H9 (cell line): ENCODE measurements at regions not wholly inside any gene's neighbourhood (a gene's known extent, or its start where the extent isn't known, plus 50 kb on each side); places are given as distances from the start of the nearest gene placed in this dataset.

Source experiments
- DNase-seq: peaks from one replicate; pipeline ENCODE4 v3.0.0-alpha.2; 2017
- H2AFZ ChIP-seq: one replicate; pipeline ENCODE4 v1.6.1; 2013; ENCODE audit warnings: mild to moderate bottlenecking, low read length, control low read depth, moderate library complexity
- H2AK5ac ChIP-seq: 2 replicates; pipeline ENCODE4 v1.6.1; 2013; ENCODE audit warnings: low read length, control low read depth, mixed read lengths; ENCODE audit not compliant: insufficient read length
- H2BK120ac ChIP-seq: one replicate; pipeline ENCODE4 v1.6.1; 2013; ENCODE audit warnings: low read depth, mild to moderate bottlenecking, low read length, control low read depth, inconsistent platforms; ENCODE audit not compliant: poor library complexity, severe bottlenecking
- H2BK12ac ChIP-seq: 2 replicates; pipeline ENCODE4 v1.6.1; 2013; ENCODE audit warnings: low read length, control low read depth, mixed read lengths, low read depth; ENCODE audit not compliant: insufficient read length
- H2BK15ac ChIP-seq: 2 replicates; pipeline ENCODE4 v1.6.1; 2013; ENCODE audit warnings: low read depth, low read length, control low read depth
- H2BK20ac ChIP-seq: one replicate; pipeline ENCODE4 v1.6.1; 2013; ENCODE audit warnings: low read depth, mild to moderate bottlenecking, low read length, control low read depth, inconsistent platforms; ENCODE audit not compliant: poor library complexity, severe bottlenecking
- H2BK5ac ChIP-seq: 2 replicates; pipeline ENCODE4 v1.6.1; 2013; ENCODE audit warnings: low read length, control low read depth, mixed read lengths; ENCODE audit not compliant: insufficient read length
- H3K14ac ChIP-seq: 2 replicates; pipeline ENCODE4 v1.6.1; 2013; ENCODE audit warnings: low read length, control low read depth; ENCODE audit not compliant: insufficient read depth
- H3K18ac ChIP-seq: 2 replicates; pipeline ENCODE4 v1.6.1; 2013; ENCODE audit warnings: low read depth, mild to moderate bottlenecking, mixed read lengths, low read length, control low read depth; ENCODE audit not compliant: insufficient read length
- H3K23ac ChIP-seq: 2 replicates; pipeline ENCODE4 v1.6.1; 2013; ENCODE audit warnings: low read length, control low read depth, mixed read lengths, low read depth; ENCODE audit not compliant: insufficient read length
- H3K23me2 ChIP-seq: 2 replicates; pipeline ENCODE4 v1.6.1; 2013; ENCODE audit warnings: low read depth, mild to moderate bottlenecking, mixed read lengths, low read length, control low read depth; ENCODE audit not compliant: insufficient read length, poor library complexity, severe bottlenecking
- H3K27ac ChIP-seq: 2 replicates; pipeline ENCODE4 v1.5.1; 2013; ENCODE audit warnings: low read length, control low read depth, mixed read lengths, low read depth; ENCODE audit not compliant: insufficient read length
- H3K27me3 ChIP-seq: 2 replicates; pipeline ENCODE4 v1.6.1; 2013; ENCODE audit warnings: low read length, control low read depth, inconsistent platforms; ENCODE audit not compliant: insufficient read depth
- H3K4ac ChIP-seq: 2 replicates; pipeline ENCODE4 v1.6.1; 2013; ENCODE audit warnings: low read depth, mild to moderate bottlenecking, control low read depth, inconsistent platforms, low read length, moderate library complexity
- H3K4me1 ChIP-seq: 2 replicates; pipeline ENCODE4 v1.6.1; 2013; ENCODE audit warnings: low read length, control low read depth, inconsistent platforms; ENCODE audit not compliant: insufficient read depth
- H3K4me2 ChIP-seq: 2 replicates; pipeline ENCODE4 v1.6.1; 2013; ENCODE audit warnings: low read length, control low read depth, mixed read lengths; ENCODE audit not compliant: insufficient read length, insufficient read depth
- H3K56ac ChIP-seq: 2 replicates; pipeline ENCODE4 v1.6.1; 2013; ENCODE audit warnings: low read depth, mild to moderate bottlenecking, mixed read lengths, low read length, control low read depth; ENCODE audit not compliant: insufficient read length
- H3K79me1 ChIP-seq: 2 replicates; pipeline ENCODE4 v1.6.1; 2013; ENCODE audit warnings: low read depth, mild to moderate bottlenecking, moderate library complexity, low read length, control low read depth, inconsistent platforms; ENCODE audit not compliant: insufficient read depth, poor library complexity, severe bottlenecking
- H3K79me2 ChIP-seq: 2 replicates; pipeline ENCODE4 v1.6.1; 2013; ENCODE audit warnings: low read length, control low read depth, inconsistent platforms; ENCODE audit not compliant: insufficient read depth
- H3K9ac ChIP-seq: 2 replicates; pipeline ENCODE4 v1.6.1; 2013; ENCODE audit warnings: low read length, control low read depth, mixed read lengths; ENCODE audit not compliant: insufficient read length; ENCODE audit errors: extremely low read depth
- H3K9me3 ChIP-seq: one replicate; pipeline ENCODE4 v1.6.1; 2013; ENCODE audit warnings: low read depth, low read length, inconsistent platforms; ENCODE audit not compliant: control insufficient read depth
- H3T11ph ChIP-seq: one replicate; pipeline ENCODE4 v1.6.1; 2013; ENCODE audit warnings: mild to moderate bottlenecking, low read length, control low read depth, inconsistent platforms
- H4K20me1 ChIP-seq: one replicate; pipeline ENCODE4 v1.6.1; 2013; ENCODE audit not compliant: control insufficient read depth, insufficient read length, insufficient read depth
- H4K5ac ChIP-seq: 2 replicates; pipeline ENCODE4 v1.6.1; 2013; ENCODE audit warnings: low read depth, mild to moderate bottlenecking, mixed read lengths, low read length, control low read depth; ENCODE audit not compliant: insufficient read length
- H4K8ac ChIP-seq: replicated peaks from 2 replicates; pipeline ENCODE4 v1.6.1; 2013; ENCODE audit warnings: low read length, control low read depth, mixed read lengths, low read depth; ENCODE audit not compliant: insufficient read length
- H4K91ac ChIP-seq: 2 replicates; pipeline ENCODE4 v1.6.1; 2013; ENCODE audit warnings: low read depth, mild to moderate bottlenecking, moderate library complexity, mixed read lengths, low read length, control low read depth; ENCODE audit not compliant: insufficient read length
- H3K27ac Mint-ChIP-seq, 3 experiments: 2 replicates in 2 of 3; 3 replicates in 1 of 3; pipeline ENCODE4 v1.8.0; 2020 to 2021; ENCODE audit warnings: mixed read lengths in 3 of 3, mild to moderate bottlenecking in 1 of 3, moderate library complexity in 1 of 3
- H3K27me3 Mint-ChIP-seq: 2 replicates; pipeline ENCODE4 v1.8.0; 2021; ENCODE audit warnings: low read depth, mild to moderate bottlenecking, moderate library complexity, mixed read lengths
- H3K36me3 Mint-ChIP-seq, 3 experiments: 2 replicates in 2 of 3; 3 replicates in 1 of 3; pipeline ENCODE4 v1.8.0; 2020 to 2021; ENCODE audit warnings: low read depth in 3 of 3, mixed read lengths in 3 of 3; ENCODE audit not compliant: insufficient read depth in 1 of 3
- H3K4me1 Mint-ChIP-seq, 2 experiments: 2 replicates each; pipeline ENCODE4 v1.8.0; 2020; ENCODE audit warnings: mixed read lengths in 2 of 2
- H3K4me3 Mint-ChIP-seq, 2 experiments: 2 replicates in 1 of 2; 3 replicates in 1 of 2; pipeline ENCODE4 v1.8.0; 2020 to 2021; ENCODE audit warnings: mild to moderate bottlenecking in 2 of 2, mixed read lengths in 2 of 2, moderate library complexity in 1 of 2
- H3K9me3 Mint-ChIP-seq, 2 experiments: 2 replicates in 1 of 2; 3 replicates in 1 of 2; pipeline ENCODE4 v1.8.0; 2020; ENCODE audit warnings: mild to moderate bottlenecking in 2 of 2, mixed read lengths in 2 of 2, moderate library complexity in 1 of 2
- TF ChIP-seq, protein P1 (sequence below): fragments of 200-600 bp; sonication (generic); conservative IDR thresholded peaks from 3 replicates; pipeline ENCODE4 v1.8.0; 2021; ENCODE audit warnings: antibody characterized with exemption, mild to moderate bottlenecking

DNA sequence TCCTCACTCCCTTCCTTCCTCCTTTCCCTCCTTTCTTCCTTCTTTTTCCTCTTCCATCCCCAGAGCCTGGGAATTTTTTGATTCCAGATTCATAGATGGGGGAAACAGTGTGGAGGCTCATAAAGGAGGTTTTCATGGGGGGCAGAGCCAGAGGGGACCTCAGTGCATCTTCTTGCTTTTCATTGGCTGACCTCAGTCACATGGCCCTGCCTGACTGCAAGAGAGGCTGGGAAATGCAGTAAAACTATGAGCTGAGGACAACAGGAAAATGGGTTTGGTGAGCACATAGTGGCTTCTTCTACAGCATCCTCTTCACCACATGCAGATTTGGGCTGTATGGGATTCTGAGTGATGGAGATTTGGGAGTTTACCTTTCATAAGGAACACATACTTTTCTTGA lies 437.1 kb upstream of the TBX3 start:
- no peaks in the 10 kb centered on the region for H3K23me2 ChIP-seq
- no peaks in the 10 kb centered on the region for H3K4me1 ChIP-seq
- no peaks in the 10 kb centered on the region for H4K20me1 ChIP-seq
- H3K4me2 ChIP-seq = no peak overlapping the region
- H3K79me1 ChIP-seq = no peaks in the 10 kb centered on the region
- no peak overlapping the region for H2BK15ac ChIP-seq
- no peaks in the 10 kb centered on the region for H3K27me3 ChIP-seq
- peaks cover 2% of the 10 kb centered on the region; the same call in 1 of the 2 replicates for H3K27me3 Mint-ChIP-seq
- H2AK5ac ChIP-seq = no peak overlapping the region
- H3K23ac ChIP-seq = no peak overlapping the region
- no peak overlapping the region for H2BK20ac ChIP-seq
- H2AFZ ChIP-seq = no peak overlapping the region
- no peak overlapping the region for H3K4me3 Mint-ChIP-seq
- no peaks in the 10 kb centered on the region for H3K79me2 ChIP-seq
- TF ChIP-seq, protein P1, sequence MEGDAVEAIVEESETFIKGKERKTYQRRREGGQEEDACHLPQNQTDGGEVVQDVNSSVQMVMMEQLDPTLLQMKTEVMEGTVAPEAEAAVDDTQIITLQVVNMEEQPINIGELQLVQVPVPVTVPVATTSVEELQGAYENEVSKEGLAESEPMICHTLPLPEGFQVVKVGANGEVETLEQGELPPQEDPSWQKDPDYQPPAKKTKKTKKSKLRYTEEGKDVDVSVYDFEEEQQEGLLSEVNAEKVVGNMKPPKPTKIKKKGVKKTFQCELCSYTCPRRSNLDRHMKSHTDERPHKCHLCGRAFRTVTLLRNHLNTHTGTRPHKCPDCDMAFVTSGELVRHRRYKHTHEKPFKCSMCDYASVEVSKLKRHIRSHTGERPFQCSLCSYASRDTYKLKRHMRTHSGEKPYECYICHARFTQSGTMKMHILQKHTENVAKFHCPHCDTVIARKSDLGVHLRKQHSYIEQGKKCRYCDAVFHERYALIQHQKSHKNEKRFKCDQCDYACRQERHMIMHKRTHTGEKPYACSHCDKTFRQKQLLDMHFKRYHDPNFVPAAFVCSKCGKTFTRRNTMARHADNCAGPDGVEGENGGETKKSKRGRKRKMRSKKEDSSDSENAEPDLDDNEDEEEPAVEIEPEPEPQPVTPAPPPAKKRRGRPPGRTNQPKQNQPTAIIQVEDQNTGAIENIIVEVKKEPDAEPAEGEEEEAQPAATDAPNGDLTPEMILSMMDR = no peak
- H3K4ac ChIP-seq = no peak overlapping the region
- H3K14ac ChIP-seq = no peak overlapping the region
- H2BK5ac ChIP-seq = no peak overlapping the region
- H4K8ac ChIP-seq = no peak overlapping the region
- peaks cover 2 to 7% of the 10 kb centered on the region in 2 experiments; a peak in 2 of 4 replicates for H3K4me1 Mint-ChIP-seq
- peaks cover 0 to 5% (median 3%) of the 10 kb centered on the region in 3 experiments; a peak in 2 of 7 replicates for H3K36me3 Mint-ChIP-seq
- H2BK120ac ChIP-seq = no peak overlapping the region
- H3K9me3 ChIP-seq = no peaks in the 10 kb centered on the region
- no peak overlapping the region for H2BK12ac ChIP-seq
- H3K9me3 Mint-ChIP-seq = peaks cover 0 to 6% of the 10 kb centered on the region in 2 experiments; a peak in 2 of 5 replicates
- H3K18ac ChIP-seq = no peak overlapping the region
- H4K91ac ChIP-seq = no peak overlapping the region
- no peak overlapping the region for H3K9ac ChIP-seq
- no peak overlapping the region for H3T11ph ChIP-seq
- no peak overlapping the region for H3K27ac ChIP-seq
- H3K27ac Mint-ChIP-seq = no peak overlapping the region
- no peak overlapping the region for H4K5ac ChIP-seq
- DNase-seq = no peak
- no peak overlapping the region for H3K56ac ChIP-seq
